H1 (cell line): ENCODE measurements at regions not wholly inside any gene's neighbourhood (a gene's known extent, or its start where the extent isn't known, plus 50 kb on each side); places are given as distances from the start of the nearest gene placed in this dataset.

Source experiments
- CTCF ChIA-PET: fragments of 300-600 bp; sonication (Branson Sonifier 250); formaldehyde crosslinking; loops from one replicate; lab custom pipeline; 2021; ENCODE audit not compliant: partially characterized antibody; lab: Charles Lee
- POLR2A ChIA-PET: fragments of 300-600 bp; sonication (Branson Sonifier 250); formaldehyde crosslinking; loops from one replicate; lab custom pipeline; 2021; ENCODE audit warnings: inconsistent platforms; ENCODE audit not compliant: partially characterized antibody; lab: Charles Lee
- DNase-seq, 2 experiments: peaks; one replicate each; pipeline versions ENCODE4 v3.0.0 to v3.0.0-alpha.2; 2010 to 2022; ENCODE audit warnings: low spot score in 2 of 2, low read depth in 1 of 2, mixed read lengths in 1 of 2
- FAIRE-seq: peaks from 2 replicates; lab custom pipeline; 2011; peaks lifted over from hg19 to GRCh38; lab: Jason Lieb, UNC
- H2AFZ ChIP-seq: 2 replicates; pipeline ENCODE4 v1.8.1; 2012; ENCODE audit warnings: low read length, inconsistent platforms
- H2AK5ac ChIP-seq: 2 replicates; pipeline ENCODE4 v1.6.1; 2013; ENCODE audit warnings: low read depth, low read length
- H2BK120ac ChIP-seq: replicated peaks from 2 replicates; pipeline ENCODE3; 2013; ENCODE audit warnings: low read depth, low read length, inconsistent platforms
- H2BK12ac ChIP-seq: 2 replicates; pipeline ENCODE4 v1.6.1; 2013; ENCODE audit warnings: low read depth, low read length
- H2BK15ac ChIP-seq: 2 replicates; pipeline ENCODE4 v1.6.1; 2013; ENCODE audit warnings: low read length
- H2BK20ac ChIP-seq: 2 replicates; pipeline ENCODE4 v1.6.1; 2013; ENCODE audit warnings: low read length
- H2BK5ac ChIP-seq: 2 replicates; pipeline ENCODE4 v1.6.1; 2013; ENCODE audit warnings: low read depth, low read length
- H3K14ac ChIP-seq: 2 replicates; pipeline ENCODE4 v1.6.1; 2013; ENCODE audit warnings: inconsistent platforms; ENCODE audit not compliant: insufficient read length
- H3K18ac ChIP-seq: 2 replicates; pipeline ENCODE4 v1.6.1; 2013; ENCODE audit warnings: low read length; ENCODE audit errors: extremely low read depth
- H3K23ac ChIP-seq: 2 replicates; pipeline ENCODE4 v1.6.1; 2013; ENCODE audit warnings: inconsistent platforms; ENCODE audit not compliant: insufficient read length
- H3K23me2 ChIP-seq: 2 replicates; pipeline ENCODE4 v1.6.1; 2013; ENCODE audit warnings: low read depth, low read length
- H3K27ac ChIP-seq: 2 replicates; pipeline ENCODE4 v1.6.1; 2011; ENCODE audit warnings: low read depth, low read length, inconsistent platforms
- H3K27me3 ChIP-seq, 4 experiments: replicated peaks in 1 of 4; 1 replicate in 1 of 4; 2 replicates in 3 of 4; pipeline versions ENCODE4 v1.6.1 to v1.8.1; 2011 to 2013; ENCODE audit warnings: low read length in 3 of 4, mild to moderate bottlenecking in 3 of 4, inconsistent platforms in 2 of 4, mixed read lengths in 2 of 4, moderate library complexity in 1 of 4; ENCODE audit not compliant: control insufficient read depth in 3 of 4, insufficient read depth in 3 of 4; ENCODE audit errors: extremely low read depth in 1 of 4
- H3K36me3 ChIP-seq, 4 experiments: 2 replicates each; pipeline versions ENCODE4 v1.6.1 to v1.8.1; 2011 to 2013; ENCODE audit warnings: mild to moderate bottlenecking in 4 of 4, low read length in 3 of 4, moderate library complexity in 2 of 4, control low read depth in 1 of 4, inconsistent platforms in 1 of 4; ENCODE audit not compliant: insufficient read depth in 4 of 4, control insufficient read depth in 2 of 4
- H3K4ac ChIP-seq: replicated peaks from 2 replicates; pipeline ENCODE3; 2013; ENCODE audit warnings: low read length, low read depth, mixed read lengths, inconsistent platforms; ENCODE audit not compliant: insufficient read length
- H3K4me1 ChIP-seq, 4 experiments: replicated peaks in 1 of 4; 1 replicate in 1 of 4; 2 replicates in 3 of 4; pipeline versions ENCODE4 v1.6.1 to v1.8.1; 2011 to 2013; ENCODE audit warnings: low read length in 3 of 4, inconsistent platforms in 2 of 4, mixed read lengths in 1 of 4; ENCODE audit not compliant: insufficient read depth in 4 of 4, control insufficient read depth in 3 of 4
- H3K4me2 ChIP-seq, 2 experiments: 2 replicates each; pipeline versions ENCODE4 v1.6.1 to v1.8.1; 2011 to 2013; ENCODE audit warnings: low read depth in 2 of 2, low read length in 2 of 2, control low read depth in 1 of 2, inconsistent platforms in 1 of 2, mild to moderate bottlenecking in 1 of 2; ENCODE audit not compliant: insufficient read depth in 1 of 2
- H3K4me3 ChIP-seq, 4 experiments: fragments of 200-600, 300-600 bp in 1 of 4; sonication (generic), shearing (Covaris generic), sonication (Bioruptor Twin) in 1 of 4; 2 replicates each; pipeline versions ENCODE4 v1.5.1 to v1.8.1; 2011 to 2016; ENCODE audit warnings: low read length in 4 of 4, low read depth in 3 of 4, control low read depth in 2 of 4, inconsistent platforms in 2 of 4, mild to moderate bottlenecking in 2 of 4, mixed read lengths in 1 of 4, moderate library complexity in 1 of 4; ENCODE audit not compliant: insufficient read depth in 2 of 4; ENCODE audit errors: extremely low read depth in 1 of 4
- H3K56ac ChIP-seq: replicated peaks from 2 replicates; pipeline ENCODE3; 2013; ENCODE audit warnings: low read depth, mild to moderate bottlenecking, mixed read lengths, low read length, inconsistent platforms; ENCODE audit not compliant: insufficient read length
- H3K79me1 ChIP-seq: 2 replicates; pipeline ENCODE4 v1.6.1; 2013; ENCODE audit warnings: low read depth, low read length, control low read depth
- H3K79me2 ChIP-seq, 2 experiments: 2 replicates each; pipeline versions ENCODE4 v1.6.1 to v1.8.1; 2012 to 2013; ENCODE audit warnings: low read length in 2 of 2, mild to moderate bottlenecking in 2 of 2, inconsistent platforms in 1 of 2; ENCODE audit not compliant: insufficient read depth in 2 of 2, control insufficient read depth in 1 of 2
- H3K9ac ChIP-seq, 4 experiments: replicated peaks in 1 of 4; 1 replicate in 1 of 4; 2 replicates in 3 of 4; pipeline versions ENCODE4 v1.6.1 to v1.8.1; 2011 to 2013; ENCODE audit warnings: low read depth in 3 of 4, low read length in 3 of 4, control low read depth in 2 of 4, mild to moderate bottlenecking in 2 of 4, moderate library complexity in 2 of 4, inconsistent platforms in 1 of 4; ENCODE audit errors: extremely low read depth in 1 of 4
- H3K9me3 ChIP-seq, 2 experiments: 2 replicates each; pipeline versions ENCODE4 v1.6.1 to v1.8.1; 2012 to 2013; ENCODE audit warnings: mild to moderate bottlenecking in 2 of 2, moderate library complexity in 2 of 2, control low read depth in 1 of 2, inconsistent platforms in 1 of 2, low read depth in 1 of 2, low read length in 1 of 2, mixed read lengths in 1 of 2; ENCODE audit not compliant: insufficient read depth in 2 of 2
- H4K20me1 ChIP-seq, 2 experiments: replicated peaks in 1 of 2; 2 replicates each; pipeline versions ENCODE3 to v1.8.1; 2011 to 2013; ENCODE audit warnings: inconsistent platforms in 2 of 2, low read length in 2 of 2, mild to moderate bottlenecking in 1 of 2; ENCODE audit not compliant: insufficient read depth in 2 of 2, control insufficient read depth in 1 of 2
- H4K5ac ChIP-seq: 2 replicates; pipeline ENCODE4 v1.6.1; 2013; ENCODE audit warnings: low read length, low read depth, mixed read lengths, inconsistent platforms; ENCODE audit not compliant: insufficient read length
- H4K8ac ChIP-seq: 2 replicates; pipeline ENCODE4 v1.8.0; 2013; ENCODE audit warnings: mild to moderate bottlenecking, moderate library complexity, low read length, inconsistent platforms; ENCODE audit not compliant: insufficient read depth; ENCODE audit errors: extremely low read depth
- H4K91ac ChIP-seq: replicated peaks from 2 replicates; pipeline ENCODE3; 2013; ENCODE audit warnings: low read length, mixed read lengths, inconsistent platforms; ENCODE audit not compliant: insufficient read length
- BRCA1 ChIP-seq: IDR thresholded peaks from 2 replicates; pipeline ENCODE4 v1.6.1; 2012; ENCODE audit warnings: low read depth, low read length, improper control_type of control experiment
- CBX8 ChIP-seq: fragments of 300-800, 300-1000 bp; sonication (generic); IDR thresholded peaks from 2 replicates; pipeline ENCODE4 v1.7.1; 2016; ENCODE audit warnings: low read depth, low read length, borderline replicate concordance
- CEBPB ChIP-seq: IDR thresholded peaks from 2 replicates; pipeline ENCODE4 v1.6.1; 2012; ENCODE audit warnings: low read depth, low read length
- CHD1 ChIP-seq: IDR thresholded peaks from 2 replicates; pipeline ENCODE4 v1.6.1; 2012; ENCODE audit warnings: low read depth, low read length, improper control_type of control experiment
- E2F6 ChIP-seq: IDR thresholded peaks from 2 replicates; pipeline ENCODE4 v1.6.1; 2012; ENCODE audit warnings: inconsistent platforms
- SP1 ChIP-seq: IDR thresholded peaks from 2 replicates; pipeline ENCODE4 v1.6.1; 2011; ENCODE audit warnings: low read depth, low read length
- SP4 ChIP-seq: IDR thresholded peaks from 2 replicates; pipeline ENCODE4 v1.6.1; 2012; ENCODE audit warnings: low read length, inconsistent platforms
- SRF ChIP-seq: IDR thresholded peaks from 2 replicates; pipeline ENCODE4 v1.6.1; 2011; ENCODE audit warnings: mild to moderate bottlenecking, low read depth, low read length, moderate library complexity
- WGBS, 2 experiments: shearing (Covaris generic) in 1 of 2; methylation state at CpG; one replicate each; pipeline versions ENCODE4 v1.1.6 to v1.1.7; 2013 to 2015; ENCODE audit warnings: low lambda C conversion rate in 2 of 2, mixed read lengths in 2 of 2, inconsistent platforms in 1 of 2, low coverage in 1 of 2, missing lambda C conversion rate in 1 of 2; ENCODE audit not compliant: insufficient replicate concordance in 2 of 2, insufficient coverage in 1 of 2, insufficient read length in 1 of 2; ENCODE audit errors: extremely low coverage in 1 of 2, missing lambda C conversion rate in 1 of 2; 5-methylcytosine and 5-hydroxymethylcytosine counted together

GRCh38 chr2:147588191-147588590 is 256.6 kb upstream of the ACVR2A start:
- Histone ChIP-seq H4K20me1 (no peaks in the 10 kb centered on the region), H3K79me2 (no peaks in the 10 kb centered on the region), H3K4me2 (no peak overlapping the region), H2BK12ac (no peak overlapping the region), H3K4ac (no peak overlapping the region), H3K23ac (no peak overlapping the region), H3K56ac (no peak overlapping the region), H4K5ac (no peak overlapping the region), H2AK5ac (no peak overlapping the region), H3K27me3 (no peaks in the 10 kb centered on the region), H3K14ac (no peak overlapping the region), H3K9ac (no peak overlapping the region), H4K8ac (no peak overlapping the region), H2BK120ac (no peak overlapping the region), H3K27ac (no peak overlapping the region), H3K36me3 (no peaks in the 10 kb centered on the region), H3K18ac (no peak overlapping the region), H3K79me1 (no peaks in the 10 kb centered on the region), H3K4me3 (no peak overlapping the region), H4K91ac (no peak overlapping the region), H3K9me3 (no peaks in the 10 kb centered on the region), H2BK20ac (no peak overlapping the region), H2BK15ac (no peak overlapping the region), H2BK5ac (no peak overlapping the region), H3K23me2 (no peaks in the 10 kb centered on the region), H3K4me1 (no peaks in the 10 kb centered on the region), H2AFZ (no peak overlapping the region)
- whole genome bisulfite sequencing, 2 experiments: 91% methylated on average over 2 of the region's 2 CpGs; no CpG with 5 or more reads in 1 of the 2 experiments
- TF ChIP-seq E2F6: no peak
- no peak for TF ChIP-seq SP4
- no peak for TF ChIP-seq SP1
- TF ChIP-seq BRCA1: no peak
- no peak for TF ChIP-seq CEBPB
- TF ChIP-seq CBX8: no peak
- TF ChIP-seq CHD1: no peak
- no peak for TF ChIP-seq SRF
- FAIRE-seq: no peak
- ChIA-PET POLR2A (no interaction called here), CTCF (interaction anchor here (1.1 kb wide), 1 partner anchor 547 kb away, joined by 3 read pairs; no protein-coding TSS in a partner anchor)
- no peak for DNase-seq
